D721Med (cell line): ENCODE measurements at regions not wholly inside any gene's neighbourhood (a gene's known extent, or its start where the extent isn't known, plus 50 kb on each side); places are given as distances from the start of the nearest gene placed in this dataset.

Experiments
- DNase-seq: peaks from one replicate; pipeline ENCODE4 v3.0.0; 2011; ENCODE audit warnings: low spot score; ENCODE audit not compliant: insufficient read length
- FAIRE-seq: peaks from 2 replicates; lab custom pipeline; 2011; peaks lifted over from hg19 to GRCh38; lab: Jason Lieb, UNC
- CTCF ChIP-seq: IDR thresholded peaks from 2 replicates; pipeline ENCODE4 v1.5.1; 2012; ENCODE audit warnings: mild to moderate bottlenecking, control low read depth; ENCODE audit not compliant: insufficient read depth; ENCODE audit errors: missing control alignments

- DNase-seq (no peak), FAIRE-seq (no peak)
- TF ChIP-seq CTCF = no peak
These were observed 141.0 kb downstream of the TBXT start for GRCh38 chr6:166026586-166027126.

- no peak for FAIRE-seq
- no peak for TF ChIP-seq CTCF
- no peak for DNase-seq
These were observed 142.3 kb downstream of the TBXT start for GRCh38 chr6:166025149-166025898.

GRCh38 chr6:166024252-166024651, 143.4 kb downstream of the TBXT start:
- TF ChIP-seq CTCF = no peak
- DNase-seq = no peak
- FAIRE-seq = no peak

- DNase-seq (no peak), FAIRE-seq (no peak)
- TF ChIP-seq CTCF = no peak
These were observed 144.2 kb downstream of the TBXT start for GRCh38 chr6:166023273-166023989.

- no peak for FAIRE-seq
- no peak for DNase-seq
- TF ChIP-seq CTCF = no peak
These were observed 146.2 kb downstream of the TBXT start for GRCh38 chr6:166021429-166021828.

GRCh38 chr6:166019214-166019613, 148.4 kb downstream of the TBXT start:
- FAIRE-seq (no peak), DNase-seq (no peak)
- no peak for TF ChIP-seq CTCF
